ENCODE measurements at regions not wholly inside any gene's neighbourhood (a gene's known extent, or its start where the extent isn't known, plus 50 kb on each side); places are given as distances from the start of the nearest gene placed in this dataset.

GRCh38 chr2:4139731-4140130, 436.4 kb downstream of the DCDC2C start:
- 0% methylated on average over 1 of the region's 1 CpG for WGBS (ENCODE audit: insufficient coverage, insufficient replicate concordance, low lambda C conversion rate, missing lambda C conversion rate)
- Histone ChIP-seq H4K20me1 (ENCODE audit: control insufficient read depth, insufficient read depth) (no peaks in the 10 kb centered on the region), H3K9me3 (replicated peaks; ENCODE audit: control insufficient read depth, insufficient read depth, low read length) (no peaks in the 10 kb centered on the region), H3K4me1 (ENCODE audit: control insufficient read depth, insufficient read depth, low read length) (no peaks in the 10 kb centered on the region), H3K4me3 (no peak overlapping the region), H3K36me3 (ENCODE audit: control insufficient read depth in 2 of 2, insufficient read depth in 2 of 2, low read length in 1 of 2) (no peaks in the 10 kb centered on the region), H3K27me3 (replicated peaks in 1 of 2; ENCODE audit: control insufficient read depth in 2 of 2, insufficient read depth in 2 of 2, low read length in 1 of 2) (no peaks in the 10 kb centered on the region), H2AFZ (ENCODE audit: control insufficient read depth, low read depth, low read length) (no peak overlapping the region), H3K79me2 (ENCODE audit: control insufficient read depth, insufficient read depth, low read length) (no peaks in the 10 kb centered on the region), H3K27ac (ENCODE audit: control insufficient read depth, insufficient read depth) (no peak overlapping the region), H3K9ac (ENCODE audit: control insufficient read depth, insufficient read depth, low read length) (no peak overlapping the region), H3K4me2 (ENCODE audit: control insufficient read depth, insufficient read depth) (no peak overlapping the region)
- TF ChIP-seq SMAD5 (IDR thresholded peaks at IDR 0.05; ENCODE audit: low read depth): no peak
- TF ChIP-seq, protein P1, sequence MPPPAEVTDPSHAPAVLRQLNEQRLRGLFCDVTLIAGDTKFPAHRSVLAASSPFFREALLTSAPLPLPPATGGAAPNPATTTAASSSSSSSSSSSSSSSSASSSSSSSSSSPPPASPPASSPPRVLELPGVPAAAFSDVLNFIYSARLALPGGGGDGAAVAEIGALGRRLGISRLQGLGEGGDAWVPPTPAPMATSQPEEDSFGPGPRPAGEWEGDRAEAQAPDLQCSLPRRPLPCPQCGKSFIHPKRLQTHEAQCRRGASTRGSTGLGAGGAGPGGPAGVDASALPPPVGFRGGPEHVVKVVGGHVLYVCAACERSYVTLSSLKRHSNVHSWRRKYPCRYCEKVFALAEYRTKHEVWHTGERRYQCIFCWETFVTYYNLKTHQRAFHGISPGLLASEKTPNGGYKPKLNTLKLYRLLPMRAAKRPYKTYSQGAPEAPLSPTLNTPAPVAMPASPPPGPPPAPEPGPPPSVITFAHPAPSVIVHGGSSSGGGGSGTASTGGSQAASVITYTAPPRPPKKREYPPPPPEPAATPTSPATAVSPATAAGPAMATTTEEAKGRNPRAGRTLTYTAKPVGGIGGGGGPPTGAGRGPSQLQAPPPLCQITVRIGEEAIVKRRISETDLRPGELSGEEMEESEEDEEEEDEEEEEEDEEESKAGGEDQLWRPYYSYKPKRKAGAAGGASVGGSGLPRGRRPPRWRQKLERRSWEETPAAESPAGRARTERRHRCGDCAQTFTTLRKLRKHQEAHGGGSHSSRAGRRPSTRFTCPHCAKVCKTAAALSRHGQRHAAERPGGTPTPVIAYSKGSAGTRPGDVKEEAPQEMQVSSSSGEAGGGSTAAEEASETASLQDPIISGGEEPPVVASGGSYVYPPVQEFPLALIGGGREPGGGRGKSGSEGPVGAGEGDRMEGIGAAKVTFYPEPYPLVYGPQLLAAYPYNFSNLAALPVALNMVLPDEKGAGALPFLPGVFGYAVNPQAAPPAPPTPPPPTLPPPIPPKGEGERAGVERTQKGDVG (CRISPR knock-in tag; IDR thresholded peaks at IDR 0.05): no peak
- TF ChIP-seq, protein P2, sequence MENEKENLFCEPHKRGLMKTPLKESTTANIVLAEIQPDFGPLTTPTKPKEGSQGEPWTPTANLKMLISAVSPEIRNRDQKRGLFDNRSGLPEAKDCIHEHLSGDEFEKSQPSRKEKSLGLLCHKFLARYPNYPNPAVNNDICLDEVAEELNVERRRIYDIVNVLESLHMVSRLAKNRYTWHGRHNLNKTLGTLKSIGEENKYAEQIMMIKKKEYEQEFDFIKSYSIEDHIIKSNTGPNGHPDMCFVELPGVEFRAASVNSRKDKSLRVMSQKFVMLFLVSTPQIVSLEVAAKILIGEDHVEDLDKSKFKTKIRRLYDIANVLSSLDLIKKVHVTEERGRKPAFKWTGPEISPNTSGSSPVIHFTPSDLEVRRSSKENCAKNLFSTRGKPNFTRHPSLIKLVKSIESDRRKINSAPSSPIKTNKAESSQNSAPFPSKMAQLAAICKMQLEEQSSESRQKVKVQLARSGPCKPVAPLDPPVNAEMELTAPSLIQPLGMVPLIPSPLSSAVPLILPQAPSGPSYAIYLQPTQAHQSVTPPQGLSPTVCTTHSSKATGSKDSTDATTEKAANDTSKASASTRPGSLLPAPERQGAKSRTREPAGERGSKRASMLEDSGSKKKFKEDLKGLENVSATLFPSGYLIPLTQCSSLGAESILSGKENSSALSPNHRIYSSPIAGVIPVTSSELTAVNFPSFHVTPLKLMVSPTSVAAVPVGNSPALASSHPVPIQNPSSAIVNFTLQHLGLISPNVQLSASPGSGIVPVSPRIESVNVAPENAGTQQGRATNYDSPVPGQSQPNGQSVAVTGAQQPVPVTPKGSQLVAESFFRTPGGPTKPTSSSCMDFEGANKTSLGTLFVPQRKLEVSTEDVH (IDR thresholded peaks at IDR 0.05; ENCODE audit: low read depth, partially characterized antibody): no peak
- no peak for TF ChIP-seq NFYB (IDR thresholded peaks at IDR 0.05; ENCODE audit: insufficient read depth, low read depth, low read length)
- no peak for TF ChIP-seq SMAD1 (IDR thresholded peaks at IDR 0.05; ENCODE audit: low read depth, partially characterized antibody)
- TF ChIP-seq ZNF24 (IDR thresholded peaks at IDR 0.05): no peak
- no peak for TF ChIP-seq RBBP5 (conservative IDR thresholded peaks at IDR 0.05)
- no peak for TF ChIP-seq RAD51 (IDR thresholded peaks at IDR 0.05)
- no peak for TF ChIP-seq POU2F2 (IDR thresholded peaks at IDR 0.05; ENCODE audit: borderline replicate concordance, low read depth, low read length)
- TF ChIP-seq SIN3A (IDR thresholded peaks at IDR 0.05; ENCODE audit: low read depth, low read length): no peak
- TF ChIP-seq YY1 (IDR thresholded peaks at IDR 0.05; ENCODE audit: low read depth, low read length): no peak
- TF ChIP-seq CEBPB (IDR thresholded peaks at IDR 0.05; ENCODE audit: borderline replicate concordance in 1 of 2, low read depth in 2 of 2, low read length in 2 of 2): no peak
- TF ChIP-seq NFIC (IDR thresholded peaks at IDR 0.05; ENCODE audit: low read depth, low read length): no peak
- no peak for TF ChIP-seq ZZZ3 (IDR thresholded peaks at IDR 0.05; ENCODE audit: control insufficient read depth, insufficient read length, low read depth)
- TF ChIP-seq BMI1 (IDR thresholded peaks at IDR 0.05; ENCODE audit: borderline replicate concordance): no peak
- no peak for TF ChIP-seq MLLT1 (IDR thresholded peaks at IDR 0.05)
- in situ Hi-C loops (cut with MboI) (no loop called here), intact Hi-C loops (cut with micrococcal nuclease; ENCODE audit: unreplicated experiment) (no loop called here)
- DNase-seq (ENCODE audit: low read depth, low spot score) (no peak), ATAC-seq (no peak), FAIRE-seq (no peak)
- ChIA-PET CTCF (interaction anchor here (0.6 kb wide), 1 partner anchor 165 kb away, joined by 3 read pairs; no protein-coding TSS in a partner anchor), RAD21 (ENCODE audit: unreplicated experiment) (no interaction called here), POLR2A (no interaction called here), SMC1A (ENCODE audit: uncharacterized antibody, unreplicated experiment) (no interaction called here)
- BruUV-seq (replicated peaks): no TSS peak

Data from GM12878 (cell line).